CD4-positive, alpha-beta T cell treated with Interleukin-15 for 1 hour (primary cell): ENCODE measurements at regions not wholly inside any gene's neighbourhood (a gene's known extent, or its start where the extent isn't known, plus 50 kb on each side); places are given as distances from the start of the nearest gene placed in this dataset.
"Not testable (repeated sequence)": the region's sequence is repeated elsewhere in the genome, so short reads cannot be mapped to it uniquely, and the experiment has no call there.

Experiments
- DNase-seq: peaks from one replicate; pipeline ENCODE4 v3.0.0-alpha.2; 2020

DNA sequence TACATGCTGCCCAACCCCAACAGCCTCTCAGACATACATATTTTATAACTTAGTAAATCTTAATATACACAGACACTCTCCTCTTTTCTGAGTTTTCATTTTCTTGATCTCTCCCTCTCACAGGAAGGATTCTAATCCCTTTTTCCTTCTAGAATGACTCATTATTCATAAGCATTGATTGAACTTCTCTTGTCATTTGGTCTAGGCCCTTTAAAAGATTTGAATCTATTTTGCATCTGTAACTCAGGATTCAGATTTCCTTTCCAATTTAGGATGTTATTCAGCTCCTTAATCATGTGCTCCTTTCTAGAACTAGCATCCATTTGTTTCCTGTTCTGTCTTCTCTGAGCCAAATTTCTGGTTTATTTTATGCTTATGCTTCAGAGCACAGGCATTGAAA is 624.5 kb upstream of the SGO1 start:
- DNase-seq: no peak

DNA sequence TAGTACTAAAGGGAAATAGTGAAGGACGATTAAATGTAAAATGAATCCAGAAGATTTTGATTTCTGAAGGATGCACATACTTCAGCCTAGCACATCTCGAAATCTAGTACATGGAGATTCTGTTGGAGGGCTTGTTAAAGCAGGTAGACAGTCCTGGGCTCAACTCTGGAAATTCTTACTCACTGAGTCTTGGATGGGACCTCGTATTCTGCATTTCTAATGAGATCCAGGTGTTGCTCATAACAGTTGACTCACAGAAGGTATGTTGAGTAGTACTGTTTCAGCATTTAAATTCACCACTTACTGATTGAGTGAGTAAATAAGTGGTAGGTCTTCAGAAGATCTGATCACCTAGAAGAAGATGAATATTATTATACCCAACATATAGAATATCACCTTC is 623.4 kb upstream of the SGO1 start:
- no peak for DNase-seq

DNA sequence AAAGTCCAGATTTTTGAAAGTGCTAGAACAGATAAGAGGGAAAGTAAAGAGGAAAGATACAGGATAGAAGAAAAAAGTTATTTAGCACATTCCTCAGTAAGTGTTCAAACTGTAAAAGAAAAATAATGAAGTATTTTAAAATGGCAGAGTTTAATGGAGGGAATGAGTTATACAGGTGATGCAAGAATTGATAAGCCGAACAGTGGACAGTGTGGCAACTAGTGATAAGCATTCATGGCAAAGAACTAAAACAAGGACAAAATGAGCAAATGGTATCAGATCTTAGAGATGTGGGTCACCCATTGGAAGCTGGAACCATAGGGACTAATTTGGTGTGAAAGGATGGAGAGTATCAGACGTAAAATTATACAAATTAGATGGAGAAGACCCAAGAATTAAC is 622.9 kb upstream of the SGO1 start:
- no peak for DNase-seq

DNA sequence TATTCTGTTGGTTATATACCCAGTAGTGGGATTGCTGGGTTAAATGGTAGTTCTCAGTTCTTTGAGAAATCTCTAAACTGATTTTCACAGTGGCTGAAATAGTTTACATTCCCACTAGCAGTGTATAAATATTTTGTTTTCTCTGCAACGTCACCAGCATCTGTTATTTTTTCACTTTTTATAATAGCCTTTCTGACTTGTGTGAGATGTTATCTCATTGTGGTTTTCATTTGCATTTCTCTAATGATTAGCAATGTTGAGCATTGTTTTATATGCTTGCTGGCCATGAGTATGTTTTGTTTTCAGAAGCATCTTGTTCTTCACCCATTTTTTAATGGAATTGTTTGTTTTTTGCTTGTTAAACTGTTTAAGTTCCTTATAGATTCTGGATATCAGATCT is 612.7 kb upstream of the SGO1 start:
- DNase-seq: no peak

DNA sequence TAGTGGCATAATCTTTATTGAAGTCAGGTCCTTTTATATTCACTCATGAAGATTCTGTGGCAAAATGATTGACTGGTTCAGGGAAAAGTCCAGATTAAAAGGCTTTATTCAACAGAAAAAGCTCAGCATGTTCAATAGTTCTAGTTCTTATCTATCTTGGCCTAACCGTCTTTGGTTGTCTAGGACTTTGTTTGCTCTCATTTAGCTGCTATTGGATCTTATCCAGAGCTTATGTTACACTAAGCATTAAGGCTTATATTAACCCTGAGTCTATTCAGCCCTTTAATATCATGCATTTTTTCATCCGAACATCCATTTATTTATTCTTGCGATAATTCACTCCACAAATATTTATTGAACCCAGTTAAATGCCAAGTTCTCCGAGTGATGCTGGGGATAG is 601.0 kb upstream of the SGO1 start:
- no peak for DNase-seq

DNA sequence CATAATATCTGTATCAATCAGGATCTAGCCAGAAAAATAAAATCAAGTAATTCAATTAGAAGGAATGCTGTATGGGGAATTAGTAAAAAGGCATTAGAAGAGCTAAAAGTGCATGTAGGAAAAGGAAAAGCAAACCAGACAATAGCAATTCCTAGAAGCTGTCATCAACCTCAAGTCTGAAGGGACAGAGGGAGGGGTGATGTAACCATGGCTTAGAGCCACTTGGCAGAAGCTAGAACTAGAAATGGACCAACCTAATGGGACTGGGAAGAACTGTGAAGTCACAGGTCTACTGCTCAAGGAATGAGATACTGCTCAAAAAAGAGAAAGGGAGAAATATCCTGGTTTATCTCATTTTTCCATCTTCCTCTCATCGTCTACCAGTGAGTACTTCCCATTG is 590.7 kb upstream of the SGO1 start:
- no peak for DNase-seq

DNA sequence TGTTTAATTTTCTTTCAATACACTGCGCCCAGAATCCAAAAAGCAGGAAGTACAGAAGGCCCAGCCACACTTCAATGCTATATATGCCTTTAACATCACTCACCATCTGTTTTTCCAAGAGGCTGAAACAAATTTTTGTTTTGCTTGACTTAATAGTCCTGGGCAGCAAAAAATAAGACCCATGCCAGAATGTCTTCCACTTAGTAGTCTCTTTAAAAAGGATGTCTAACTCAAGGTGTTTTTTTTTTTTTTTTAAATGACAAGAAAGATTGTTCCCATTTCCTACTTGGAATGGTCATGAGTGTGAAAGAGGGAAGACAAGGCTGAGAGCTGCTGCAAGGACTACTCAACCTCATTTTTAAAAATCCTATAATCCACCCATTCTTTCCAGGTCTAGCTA is 590.3 kb upstream of the SGO1 start:
- no peak for DNase-seq

DNA sequence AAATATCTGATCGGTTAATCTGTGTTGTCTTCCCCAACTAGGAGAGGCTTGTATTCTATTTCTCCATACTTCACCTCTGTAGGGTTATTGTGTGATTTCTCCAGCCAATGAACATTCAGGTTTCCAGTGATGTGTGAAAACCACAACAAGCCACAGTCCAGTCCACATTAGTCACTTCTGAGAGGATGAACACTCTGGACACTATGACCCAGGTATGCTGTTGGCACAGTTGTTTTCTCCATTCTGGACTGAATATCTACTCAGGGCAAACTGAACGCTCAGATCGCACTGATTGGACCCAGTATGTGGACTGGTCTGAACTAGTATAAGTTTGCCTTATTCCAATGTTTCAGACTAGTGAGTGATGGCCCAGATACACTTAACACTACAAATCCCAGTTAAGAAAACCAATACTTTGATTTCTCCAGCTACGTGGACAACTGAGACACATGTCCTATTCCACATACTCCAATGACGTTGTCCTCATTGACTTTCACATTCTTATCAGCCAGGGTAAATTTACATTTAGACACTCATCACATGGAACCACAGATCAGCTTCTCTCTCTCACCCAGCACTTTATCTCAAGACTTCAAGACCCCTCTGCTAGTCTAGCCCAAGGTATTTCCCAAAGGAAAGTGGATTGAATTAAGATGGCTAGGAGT is 587.4 kb upstream of the SGO1 start:
- no peak for DNase-seq

DNA sequence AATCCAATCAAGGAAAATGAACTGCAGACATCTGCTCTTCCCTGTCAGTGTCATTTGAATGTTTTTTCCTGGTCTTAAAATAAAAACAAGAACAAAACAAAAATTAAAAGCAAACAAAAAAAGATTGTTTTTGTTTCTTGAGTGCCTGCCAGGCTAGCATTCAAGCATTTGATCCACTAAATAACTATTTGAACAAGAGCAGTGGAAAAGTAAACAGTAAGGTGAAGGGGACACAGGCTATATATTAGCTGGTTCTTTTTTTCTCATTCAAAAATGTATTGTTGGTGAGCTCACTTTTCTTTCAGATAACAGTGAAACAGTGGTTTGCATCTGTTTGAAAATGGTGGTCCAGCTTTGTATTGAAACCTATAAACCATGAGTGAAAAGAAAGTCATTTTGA is 586.9 kb upstream of the SGO1 start:
- no peak for DNase-seq

DNA sequence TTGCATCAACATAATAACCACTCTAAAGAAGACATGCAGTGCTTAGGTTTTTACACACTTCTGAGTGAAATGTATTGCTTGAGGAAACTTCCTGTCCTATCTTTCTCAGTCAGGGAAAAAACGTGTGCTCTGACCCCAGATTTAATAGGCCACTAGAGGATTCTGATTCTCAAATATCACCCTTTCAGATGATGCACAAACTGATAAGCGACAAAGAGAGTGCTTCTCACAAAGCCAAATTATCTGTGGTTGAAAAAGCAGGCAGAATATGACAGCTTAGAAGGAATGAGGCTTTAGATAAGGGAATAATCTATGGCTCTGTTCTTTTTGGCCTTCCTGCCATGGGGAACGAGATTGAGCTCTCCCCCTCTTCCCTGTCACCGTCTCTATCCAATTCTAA is 583.4 kb upstream of the SGO1 start:
- DNase-seq: no peak

DNA sequence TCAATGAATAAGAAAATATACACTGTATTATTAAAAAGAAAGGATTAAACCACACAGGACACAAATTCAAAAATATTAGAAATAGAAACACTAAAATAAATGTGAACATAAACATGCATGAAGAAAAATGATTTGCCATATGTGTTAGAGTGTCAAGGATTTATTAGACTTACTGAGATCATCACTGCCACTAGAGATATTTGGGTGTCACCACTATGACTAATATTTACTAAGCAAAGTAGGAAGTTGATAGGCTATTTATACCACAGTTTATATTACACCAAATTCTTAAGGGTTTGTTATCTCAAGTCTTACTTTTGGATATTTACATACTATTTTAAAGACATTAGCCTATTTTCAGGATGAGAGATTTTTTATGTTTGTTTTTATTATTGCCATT is 575.0 kb upstream of the SGO1 start:
- DNase-seq: no peak

DNA sequence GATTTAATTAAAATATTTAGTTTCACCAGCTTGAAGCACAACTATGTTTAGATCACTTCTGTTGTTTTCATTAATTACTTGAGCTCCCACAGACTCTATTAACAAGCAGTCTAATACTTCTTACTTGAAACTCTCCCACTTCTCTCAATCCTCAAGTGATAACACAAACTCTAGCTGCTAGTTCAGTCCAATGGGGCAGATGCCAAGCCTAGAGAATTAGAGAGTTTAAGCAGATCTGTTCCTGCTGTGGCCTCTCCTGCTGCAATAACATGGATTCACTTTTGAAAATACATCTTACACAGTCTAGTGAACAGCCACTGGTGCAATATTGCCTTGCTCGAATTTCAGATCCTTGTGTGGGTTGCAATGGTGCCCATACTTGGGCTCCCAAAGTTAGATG is 566.4 kb upstream of the SGO1 start:
- DNase-seq: no peak

DNA sequence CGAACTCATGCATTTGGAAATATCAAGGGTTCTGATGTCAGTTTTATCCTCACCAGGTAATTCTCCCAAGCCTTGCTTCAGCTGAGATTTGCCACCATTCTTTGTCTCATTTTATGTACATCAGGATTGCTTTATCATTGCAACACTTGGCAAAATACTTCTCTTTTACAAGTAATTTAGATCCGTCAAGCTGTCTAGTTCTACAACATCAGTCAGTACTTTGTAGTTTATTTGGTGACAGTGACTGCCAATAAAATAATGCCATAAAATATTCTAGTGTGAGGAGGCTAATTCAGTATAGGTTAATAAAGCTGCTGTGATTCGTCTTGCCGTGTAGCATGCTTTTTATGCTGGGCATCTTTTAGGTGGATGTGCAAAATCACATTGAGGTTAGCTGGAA is 565.3 kb upstream of the SGO1 start:
- DNase-seq: no peak

DNA sequence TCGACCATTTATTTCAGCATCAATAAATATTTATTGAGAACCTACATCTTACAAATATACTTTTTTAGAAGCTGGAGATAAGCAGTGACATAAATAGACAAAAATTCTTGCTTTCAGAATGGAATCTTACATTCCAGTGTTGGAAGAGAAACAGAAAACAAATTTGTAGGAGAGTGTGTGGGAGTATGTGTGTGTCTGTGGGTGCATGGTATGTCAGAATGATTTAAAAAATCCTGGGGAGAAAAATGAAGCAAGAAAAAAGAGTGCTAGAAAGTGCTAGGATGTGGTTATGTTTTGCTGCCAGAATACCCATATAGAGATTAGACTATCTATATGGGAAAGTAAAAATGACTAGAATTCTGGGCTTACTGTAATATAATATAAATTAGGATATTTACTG is 561.7 kb upstream of the SGO1 start:
- DNase-seq: no peak

DNA sequence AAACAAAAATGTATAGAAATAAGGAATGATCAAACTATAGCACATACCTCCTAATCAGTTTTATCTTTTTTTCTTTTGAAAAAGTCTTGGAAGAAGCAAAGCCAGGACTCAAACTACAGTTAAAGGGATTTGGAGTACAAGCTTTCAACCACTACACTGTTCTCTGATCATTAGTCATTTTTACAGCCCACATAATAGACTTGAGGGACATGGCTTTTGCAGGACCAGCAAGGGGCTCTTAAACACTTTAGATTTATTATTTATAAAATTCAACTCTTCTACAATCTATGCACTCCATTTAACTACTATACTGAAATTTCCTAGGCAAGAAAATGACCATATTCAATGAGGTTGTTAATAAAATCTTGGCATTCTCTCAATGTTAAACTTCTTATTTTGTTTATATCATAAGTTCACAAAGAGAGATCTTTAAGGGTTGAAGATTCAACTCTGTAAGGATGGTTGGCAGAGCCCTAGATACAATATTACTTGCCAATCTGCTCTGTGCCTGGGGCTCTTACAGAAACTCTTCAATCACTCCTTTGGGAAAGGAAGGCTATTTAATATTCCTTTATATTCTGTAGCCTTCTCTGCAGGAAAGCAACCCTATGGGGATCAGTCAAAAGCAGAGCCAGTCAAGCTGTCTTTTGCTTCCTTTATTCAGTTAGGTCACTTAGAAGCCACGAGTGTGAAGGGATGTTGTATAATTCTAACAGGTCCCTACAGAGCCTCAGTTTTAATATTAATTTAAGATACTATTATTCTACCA is 557.7 kb upstream of the SGO1 start:
- no peak for DNase-seq

DNA sequence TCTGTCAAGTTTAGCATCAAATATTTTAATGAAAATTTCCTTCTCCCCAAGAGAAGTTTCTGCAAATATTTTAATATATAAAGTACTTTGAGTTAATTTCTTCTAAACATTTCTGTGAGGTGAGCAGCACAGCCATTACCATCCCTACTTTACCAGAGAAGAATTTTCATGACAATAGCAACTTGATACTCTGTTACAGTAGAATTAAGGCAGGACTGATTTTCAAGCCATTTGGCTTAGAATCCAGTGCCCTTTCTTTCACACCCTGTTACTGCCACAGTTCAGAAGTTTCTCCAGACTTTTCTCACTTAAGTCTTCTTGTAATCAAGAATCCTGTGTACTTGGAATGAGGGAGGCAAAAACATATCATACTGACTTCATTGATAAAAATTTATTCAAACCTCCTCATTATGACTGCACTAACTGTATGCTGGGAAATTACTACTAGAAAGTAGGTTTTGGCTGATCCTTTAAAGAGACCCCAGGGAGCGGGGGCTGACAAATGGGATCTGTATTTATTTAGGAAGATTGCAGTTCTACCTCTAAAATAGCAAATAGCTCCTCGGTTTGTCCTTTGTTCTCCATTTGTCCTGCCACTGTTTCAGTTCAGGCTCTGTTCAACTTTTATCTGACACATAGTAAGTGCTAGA is 557.0 kb upstream of the SGO1 start:
- DNase-seq: no peak

DNA sequence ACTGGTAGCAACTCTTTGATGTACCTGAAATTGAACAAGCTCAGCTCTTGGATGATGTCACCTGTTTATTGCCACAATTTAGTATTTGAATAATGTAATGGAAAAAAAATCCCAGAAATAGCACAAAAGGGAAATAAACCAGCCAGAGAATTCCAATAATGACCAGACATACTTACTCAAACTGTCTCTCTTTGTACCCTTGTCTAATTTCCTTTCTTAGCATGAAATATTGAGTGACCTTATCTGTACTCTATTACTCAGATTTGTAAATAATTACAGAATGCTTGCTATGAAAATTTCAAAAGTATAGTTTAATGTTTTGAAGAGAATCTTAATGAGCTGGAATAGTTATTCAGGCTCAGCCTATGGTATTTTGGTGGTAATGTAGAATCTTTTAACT is 555.4 kb upstream of the SGO1 start:
- no peak for DNase-seq

DNA sequence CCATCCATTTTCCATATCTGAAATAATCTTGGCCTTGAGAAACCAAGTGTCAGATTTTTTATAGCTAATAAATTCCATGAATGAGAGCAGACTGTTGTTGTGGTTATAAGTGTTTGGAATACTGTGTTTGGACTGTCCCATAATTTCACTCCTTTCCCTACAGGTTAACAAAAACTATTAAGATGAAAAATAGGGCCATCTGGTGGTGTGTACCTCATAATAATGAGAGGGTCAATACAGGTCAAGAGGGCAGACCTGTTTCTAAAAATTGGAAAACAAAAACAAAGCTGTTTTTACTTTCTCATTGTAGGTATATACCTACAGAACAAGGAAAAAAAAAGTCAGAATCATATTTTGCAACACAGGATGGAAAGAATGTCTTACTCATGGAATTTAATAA is 553.8 kb upstream of the SGO1 start:
- DNase-seq: no peak

DNA sequence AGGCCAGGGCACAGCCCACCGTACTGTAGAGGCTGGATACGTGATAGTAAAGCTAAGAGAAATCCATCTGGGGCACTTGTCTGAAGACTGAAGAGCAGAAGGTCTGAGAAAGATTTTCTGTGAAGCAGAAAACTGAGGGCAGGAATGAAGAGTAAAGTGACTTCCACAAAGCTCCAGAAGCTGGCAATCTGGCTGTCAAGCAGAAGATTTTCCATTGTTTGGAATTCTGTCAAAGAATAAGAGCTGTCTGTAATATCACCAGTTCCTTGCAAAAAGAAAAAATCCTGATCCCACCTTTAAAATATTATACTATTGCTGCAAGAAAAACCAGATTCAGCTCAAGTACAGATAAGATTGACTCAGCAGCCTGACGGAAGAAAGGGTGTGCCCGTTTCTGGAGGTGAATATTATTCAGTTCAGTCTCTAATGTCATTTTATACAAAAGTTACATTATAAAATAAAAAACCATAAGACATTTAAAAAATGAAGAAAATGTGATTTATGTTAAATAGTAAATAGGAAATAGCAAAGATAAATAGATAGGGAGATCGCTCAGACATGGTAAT is 550.4 kb upstream of the SGO1 start:
- DNase-seq: no peak

DNA sequence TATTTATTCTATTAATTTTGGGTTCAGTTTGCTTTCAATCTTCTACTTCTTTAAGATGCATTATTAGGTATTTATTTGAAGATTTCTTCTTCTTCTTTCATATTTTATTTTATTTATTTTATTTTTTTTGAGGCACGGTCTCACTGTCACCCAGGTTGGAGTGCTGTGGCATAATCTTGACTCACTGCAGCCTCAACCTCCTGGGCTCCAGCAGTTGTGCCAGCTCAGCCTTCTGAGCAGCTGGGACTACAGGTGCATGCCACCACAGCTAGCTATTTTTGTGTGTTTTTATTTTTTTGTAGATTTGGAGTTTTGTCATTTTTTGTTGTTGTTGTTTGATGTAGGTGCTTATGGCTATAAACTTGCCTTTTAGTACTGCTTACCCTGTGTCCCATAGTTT is 543.2 kb upstream of the SGO1 start:
- DNase-seq: no peak

DNA sequence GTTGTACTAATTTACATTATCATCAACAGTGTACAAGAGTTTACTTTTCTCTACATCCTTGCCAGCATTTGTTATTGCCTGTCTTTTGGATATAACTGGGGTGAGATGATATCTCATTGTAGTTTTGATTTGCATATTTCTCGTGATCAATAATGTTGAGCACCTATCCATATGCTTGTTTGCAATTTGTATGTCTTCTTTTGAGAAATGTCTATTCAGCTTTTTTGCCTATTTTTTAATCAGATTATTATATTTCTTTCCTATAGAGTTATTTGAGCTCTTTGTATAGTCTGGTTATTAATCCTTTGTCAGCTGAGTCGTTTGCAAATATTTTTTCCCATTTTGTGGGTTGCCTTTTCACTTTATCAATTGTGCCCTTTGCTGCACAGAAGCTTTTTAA is 540.8 kb upstream of the SGO1 start:
- DNase-seq: no peak

DNA sequence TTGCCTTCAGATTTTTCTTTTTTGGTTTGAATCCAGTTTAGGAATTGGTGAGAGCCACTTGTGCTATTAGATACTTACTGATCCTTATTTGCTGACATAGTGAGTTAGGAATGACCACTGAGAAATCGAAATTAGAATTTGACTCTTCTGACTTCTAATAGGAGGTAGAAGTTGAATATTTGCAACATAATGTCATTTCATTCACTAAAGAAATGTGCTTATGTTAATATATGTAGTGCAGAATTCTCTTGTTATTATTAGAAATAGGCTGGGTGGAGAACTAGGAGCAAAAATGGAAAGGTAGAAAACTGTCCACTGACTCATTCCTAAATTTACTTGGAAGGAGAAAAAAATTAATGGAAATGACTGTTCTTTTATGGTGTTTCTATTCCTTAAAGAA is 538.2 kb upstream of the SGO1 start:
- DNase-seq: no peak

DNA sequence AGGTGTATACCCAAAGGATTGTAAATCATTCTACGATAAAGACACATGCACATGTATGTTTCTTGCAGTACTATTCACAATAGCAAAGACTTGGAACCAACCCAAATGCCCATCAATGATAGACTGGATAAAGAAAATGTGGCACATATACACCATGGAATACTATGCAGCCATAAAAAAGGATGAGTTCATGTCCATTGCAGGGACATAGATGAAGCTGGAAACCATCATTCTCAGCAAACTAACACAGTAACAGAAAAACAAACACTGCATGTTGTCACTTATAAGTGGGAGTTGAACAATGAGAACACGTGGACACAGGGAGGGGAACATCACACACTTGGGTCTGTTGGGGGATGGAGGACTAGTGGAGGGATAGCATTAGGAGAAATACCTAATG is 530.4 kb upstream of the SGO1 start:
- not testable (repeated sequence) for DNase-seq

DNA sequence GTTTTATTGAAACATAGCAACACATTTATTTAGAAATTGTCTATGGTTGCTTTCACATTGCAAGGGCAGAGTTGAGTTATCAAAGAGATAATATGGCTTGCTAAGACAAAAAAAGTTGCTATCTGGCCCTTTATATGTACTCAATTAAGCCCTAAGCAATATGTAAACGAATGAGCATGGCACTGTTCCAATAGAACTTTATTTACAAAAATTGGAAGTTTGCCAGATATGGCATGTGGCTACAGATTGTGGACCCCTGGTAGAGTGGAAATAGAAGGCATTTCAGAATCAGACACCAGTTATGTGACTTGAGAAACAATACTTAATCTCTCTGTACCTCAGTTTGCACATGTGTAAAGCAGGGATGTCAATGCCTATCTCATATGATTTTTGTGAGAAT is 515.6 kb upstream of the SGO1 start:
- DNase-seq: no peak
